Sciatic nerve (tissue), 2 donors: ENCODE measurements at regions not wholly inside any gene's neighbourhood (a gene's known extent, or its start where the extent isn't known, plus 50 kb on each side); places are given as distances from the start of the nearest gene placed in this dataset.
A peak's percentile ranks its signal among the peaks of the same experiment; 100 is the strongest.
"Not testable (repeated sequence)": the region's sequence is repeated elsewhere in the genome, so short reads cannot be mapped to it uniquely, and the experiment has no call there.

ENCODE experiments used
- ATAC-seq: fragments of 200-7000 bp; cut with Tn5 transposase; one replicate; pipeline ENCODE4 v1.9.1; 2020; ENCODE audit warnings: mild to moderate bottlenecking, moderate library complexity
- DNase-seq: peaks from one replicate; pipeline ENCODE4 v3.0.0-alpha.2; 2020; ENCODE audit warnings: low spot score
- intact Hi-C: fragments of 100-400 bp; cut with DNase I; formaldehyde crosslinking; loops from one replicate; pipeline ENCODE4 v1.14.2; 2022
- donor health status: DM: no; HTN: no; CAD: no.
- donor health status: DM: no; HTN: no; CAD: no.

- peak; percentile 59 for DNase-seq
- intact Hi-C loops, result not testable (repeated sequence)
- ATAC-seq, result peak; percentile 93
Measured at GRCh38 chr15:22664294-22665058, 122.0 kb upstream of the NIPA1 start.

- DNase-seq, ATAC-seq, intact Hi-C loops: not testable (repeated sequence)
Measured at GRCh38 chr15:22665059-22665702, 121.3 kb upstream of the NIPA1 start.

- intact Hi-C loops, ATAC-seq: not testable (repeated sequence)
Measured at GRCh38 chr15:22665711-22666110, 120.7 kb upstream of the NIPA1 start.

GRCh38 chr15:22684786-22685185 is 101.7 kb upstream of the NIPA1 start:
- DNase-seq, intact Hi-C loops, ATAC-seq: not testable (repeated sequence)

More at GRCh38 chr15:22665711-22666110, 120.7 kb upstream of the NIPA1 start:
- not testable (repeated sequence) for DNase-seq

- DNase-seq, ATAC-seq, intact Hi-C loops: not testable (repeated sequence)
Measured at GRCh38 chr15:22699881-22700280, 86.6 kb upstream of the NIPA1 start.

DNA sequence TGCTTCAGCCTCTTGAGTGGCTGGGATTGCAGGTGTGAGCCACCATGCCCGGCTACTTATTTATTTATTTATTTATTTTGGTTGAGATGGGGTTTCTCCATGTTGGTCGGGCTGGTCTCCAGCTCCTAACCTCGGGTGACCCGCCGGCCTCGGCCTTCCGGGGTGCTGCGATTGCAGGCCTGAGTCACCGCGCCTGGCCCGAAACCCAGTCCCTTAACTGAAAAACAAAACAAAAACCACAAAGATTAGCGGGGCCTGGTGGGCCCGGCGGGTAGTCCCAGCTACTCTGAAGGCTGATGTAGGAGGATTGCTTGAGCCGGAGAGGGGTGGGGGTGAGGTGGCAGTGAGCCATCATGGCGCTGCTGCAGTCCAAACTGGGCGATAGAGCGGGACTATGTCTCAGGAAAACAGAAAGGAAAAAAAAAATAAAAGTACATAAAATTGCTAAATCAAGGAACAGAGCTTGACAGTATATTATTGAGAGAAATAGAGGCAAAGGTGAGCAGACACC is 75.6 kb upstream of the NIPA1 start:
- intact Hi-C loops, ATAC-seq, DNase-seq: not testable (repeated sequence)

DNA sequence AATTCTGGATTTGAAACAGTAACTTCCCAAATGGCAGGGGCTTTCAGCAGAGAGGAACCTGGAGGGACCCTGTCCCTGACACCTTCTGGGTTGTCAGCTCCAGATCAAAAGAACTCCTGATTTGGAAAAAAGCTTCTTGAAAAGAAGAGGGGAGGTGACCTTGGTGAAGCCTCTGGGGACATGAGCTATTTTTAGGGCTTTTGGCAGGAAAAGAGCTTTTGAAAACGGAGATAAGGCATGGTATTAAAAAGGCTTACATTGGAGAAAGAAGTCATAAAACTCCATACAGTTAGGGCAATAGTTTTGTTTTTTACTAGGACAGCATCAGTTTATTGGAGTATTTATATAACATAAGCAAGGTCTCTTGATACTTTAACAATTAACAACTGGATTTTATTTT is 72.5 kb upstream of the NIPA1 start:
- intact Hi-C loops, DNase-seq, ATAC-seq: not testable (repeated sequence)

GRCh38 chr15:22714358-22715132 is 71.9 kb upstream of the NIPA1 start:
- DNase-seq, intact Hi-C loops: not testable (repeated sequence)
- peak; percentile 41 for ATAC-seq

- ATAC-seq, intact Hi-C loops: not testable (repeated sequence)
Measured at GRCh38 chr15:22715133-22715845, 71.2 kb upstream of the NIPA1 start.

GRCh38 chr15:22719980-22720379 is 66.5 kb upstream of the NIPA1 start:
- ATAC-seq, DNase-seq, intact Hi-C loops: not testable (repeated sequence)

More at GRCh38 chr15:22715133-22715845, 71.2 kb upstream of the NIPA1 start:
- DNase-seq, result not testable (repeated sequence)

DNA sequence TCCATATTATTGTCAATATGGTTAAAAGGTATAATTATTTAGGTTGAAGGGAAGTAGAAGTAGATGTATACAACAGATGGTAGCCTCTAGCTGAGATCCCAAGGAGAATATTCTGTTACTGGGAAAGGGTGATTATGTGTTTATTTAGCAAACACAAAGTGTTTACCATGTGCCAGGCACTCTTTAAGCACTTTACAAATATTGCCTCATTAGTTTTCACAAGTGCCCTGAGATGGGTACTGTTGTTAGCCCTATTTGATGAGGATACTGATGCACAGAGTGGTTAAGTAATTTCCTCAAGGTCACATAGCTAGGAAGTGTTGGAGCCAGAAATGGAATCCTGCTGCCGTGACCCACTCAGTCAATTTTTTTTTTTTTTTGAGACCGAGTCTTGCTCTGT is 60.3 kb upstream of the NIPA1 start:
- ATAC-seq, intact Hi-C loops, DNase-seq: not testable (repeated sequence)

DNA sequence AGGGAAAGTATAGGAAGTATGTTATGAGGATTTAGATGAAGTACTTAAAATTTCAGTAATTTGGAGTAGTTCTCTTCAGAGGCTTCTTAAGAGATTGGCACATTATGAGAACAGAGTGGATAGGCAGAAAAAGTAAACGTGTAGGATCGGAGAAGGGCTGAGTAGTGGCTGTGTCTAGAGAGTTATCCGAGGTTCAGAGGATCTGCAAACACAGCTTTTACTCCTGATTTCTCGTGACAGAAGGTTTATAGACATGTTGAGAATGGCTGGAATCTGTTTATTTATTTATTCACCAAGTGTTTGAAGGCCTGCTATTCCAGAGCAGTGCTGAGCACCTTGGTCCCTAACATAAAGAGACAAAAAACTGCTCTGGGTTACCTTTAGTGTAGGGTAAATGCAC is 51.4 kb upstream of the NIPA1 start:
- intact Hi-C loops, DNase-seq, ATAC-seq: not testable (repeated sequence)

GRCh38 chr15:22735781-22736180 is 50.7 kb upstream of the NIPA1 start:
- ATAC-seq (no peak), DNase-seq (no peak)
- intact Hi-C loops, result no loop called here

DNA sequence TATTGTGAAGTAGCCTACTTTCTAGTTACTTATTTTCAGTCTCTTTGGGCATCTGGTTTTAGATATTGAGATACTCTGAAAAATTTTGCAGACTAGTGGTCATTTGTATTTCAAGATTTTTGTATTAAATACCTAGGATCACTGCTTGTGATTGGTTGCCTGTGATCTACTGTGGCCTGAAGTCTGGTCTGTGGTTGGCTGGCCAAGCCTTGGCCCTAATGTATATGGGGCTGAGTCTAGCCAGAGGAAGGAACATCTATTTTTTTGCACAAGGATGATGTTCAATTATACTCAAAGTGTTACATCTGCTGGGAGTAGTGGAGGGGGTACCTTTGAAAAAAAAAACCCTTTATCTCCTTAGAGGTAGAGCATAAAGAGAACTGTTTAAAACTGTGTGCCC is 50.2 kb upstream of the NIPA1 start:
- ATAC-seq, intact Hi-C loops: not testable (repeated sequence)

More for the DNA sequence above, 50.2 kb upstream of the NIPA1 start:
- not testable (repeated sequence) for DNase-seq
